Type B pancreatic cell (in vitro differentiated cells): ENCODE measurements at regions not wholly inside any gene's neighbourhood (a gene's known extent, or its start where the extent isn't known, plus 50 kb on each side); places are given as distances from the start of the nearest gene placed in this dataset.
"Not testable (repeated sequence)": the region's sequence is repeated elsewhere in the genome, so short reads cannot be mapped to it uniquely, and the experiment has no call there.

ENCODE experiments used
- DNase-seq: peaks from one replicate; pipeline ENCODE4 v3.0.0; 2021; ENCODE audit warnings: mixed read lengths; ENCODE audit not compliant: unreplicated experiment; ENCODE audit errors: extremely low spot score
- H3K27ac Mint-ChIP-seq: 2 replicates; pipeline ENCODE4 v1.8.0; 2021; ENCODE audit warnings: mild to moderate bottlenecking, mixed read lengths
- H3K27me3 Mint-ChIP-seq: 2 replicates; pipeline ENCODE4 v1.8.0; 2021; ENCODE audit warnings: mixed read lengths
- H3K36me3 Mint-ChIP-seq: 2 replicates; pipeline ENCODE4 v1.8.0; 2021; ENCODE audit warnings: mixed read lengths
- H3K4me1 Mint-ChIP-seq: one replicate; pipeline ENCODE4 v1.8.0; 2021; ENCODE audit warnings: mixed read lengths; ENCODE audit not compliant: unreplicated experiment
- H3K4me3 Mint-ChIP-seq: 2 replicates; pipeline ENCODE4 v1.8.0; 2021; ENCODE audit warnings: mild to moderate bottlenecking, mixed read lengths
- H3K9me3 Mint-ChIP-seq: 2 replicates; pipeline ENCODE4 v1.8.0; 2021; ENCODE audit warnings: mixed read lengths
- TF ChIP-seq, protein P1 (sequence below): fragments of 200-600 bp; sonication (generic); conservative IDR thresholded peaks from 2 replicates; pipeline ENCODE4 v1.5.0; 2021; ENCODE audit warnings: antibody characterized with exemption, mild to moderate bottlenecking

- Mint-ChIP-seq H3K4me3 (no peak overlapping the region), H3K4me1 (no peaks in the 10 kb centered on the region), H3K36me3 (no peaks in the 10 kb centered on the region), H3K27ac (no peak overlapping the region), H3K27me3 (no peaks in the 10 kb centered on the region), H3K9me3 (no peaks in the 10 kb centered on the region)
- no peak for DNase-seq
- TF ChIP-seq, protein P1, sequence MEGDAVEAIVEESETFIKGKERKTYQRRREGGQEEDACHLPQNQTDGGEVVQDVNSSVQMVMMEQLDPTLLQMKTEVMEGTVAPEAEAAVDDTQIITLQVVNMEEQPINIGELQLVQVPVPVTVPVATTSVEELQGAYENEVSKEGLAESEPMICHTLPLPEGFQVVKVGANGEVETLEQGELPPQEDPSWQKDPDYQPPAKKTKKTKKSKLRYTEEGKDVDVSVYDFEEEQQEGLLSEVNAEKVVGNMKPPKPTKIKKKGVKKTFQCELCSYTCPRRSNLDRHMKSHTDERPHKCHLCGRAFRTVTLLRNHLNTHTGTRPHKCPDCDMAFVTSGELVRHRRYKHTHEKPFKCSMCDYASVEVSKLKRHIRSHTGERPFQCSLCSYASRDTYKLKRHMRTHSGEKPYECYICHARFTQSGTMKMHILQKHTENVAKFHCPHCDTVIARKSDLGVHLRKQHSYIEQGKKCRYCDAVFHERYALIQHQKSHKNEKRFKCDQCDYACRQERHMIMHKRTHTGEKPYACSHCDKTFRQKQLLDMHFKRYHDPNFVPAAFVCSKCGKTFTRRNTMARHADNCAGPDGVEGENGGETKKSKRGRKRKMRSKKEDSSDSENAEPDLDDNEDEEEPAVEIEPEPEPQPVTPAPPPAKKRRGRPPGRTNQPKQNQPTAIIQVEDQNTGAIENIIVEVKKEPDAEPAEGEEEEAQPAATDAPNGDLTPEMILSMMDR = no peak
These were observed 93.3 kb upstream of the ZNF98 start for GRCh38 chr19:22515435-22515834.

- TF ChIP-seq, protein P1 = no peak
These were observed 81.4 kb upstream of the ZNF98 start for GRCh38 chr19:22503524-22503923.

DNA sequence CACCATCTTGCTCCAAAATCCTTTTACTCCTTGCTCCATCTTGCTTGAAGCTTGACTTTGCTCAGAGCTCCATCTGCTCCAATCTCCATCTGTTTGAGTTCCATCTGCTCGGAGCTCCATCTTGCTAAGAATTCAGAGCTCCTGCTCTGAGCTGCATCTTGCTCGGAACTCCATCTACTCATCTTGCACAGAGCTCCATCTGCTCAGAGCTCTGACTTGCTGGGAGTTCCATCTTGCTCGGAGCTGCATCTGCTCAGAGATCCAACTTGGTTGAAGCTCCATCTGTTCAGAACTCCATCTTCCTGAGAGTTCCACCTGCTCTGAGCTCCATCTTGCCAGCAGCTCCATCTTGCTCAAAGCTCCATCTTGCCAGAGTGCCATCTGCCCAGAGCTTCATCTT lies 80.6 kb upstream of the ZNF98 start:
- H3K27ac Mint-ChIP-seq = no peak overlapping the region
- H3K36me3 Mint-ChIP-seq = no peaks in the 10 kb centered on the region
- no peak for DNase-seq
- TF ChIP-seq, protein P1 = no peak
- no peak overlapping the region for H3K4me3 Mint-ChIP-seq
- H3K9me3 Mint-ChIP-seq = peaks cover 11% of the 10 kb centered on the region
- H3K4me1 Mint-ChIP-seq = no peaks in the 10 kb centered on the region
- no peaks in the 10 kb centered on the region for H3K27me3 Mint-ChIP-seq

More at GRCh38 chr19:22503524-22503923, 81.4 kb upstream of the ZNF98 start:
- no peaks in the 10 kb centered on the region for H3K36me3 Mint-ChIP-seq
- H3K27me3 Mint-ChIP-seq = no peaks in the 10 kb centered on the region
- no peak for DNase-seq
- H3K4me3 Mint-ChIP-seq = no peak overlapping the region
- no peak overlapping the region for H3K27ac Mint-ChIP-seq
- H3K9me3 Mint-ChIP-seq = peaks cover 11% of the 10 kb centered on the region
- no peaks in the 10 kb centered on the region for H3K4me1 Mint-ChIP-seq

GRCh38 chr19:22498831-22499430 lies 76.8 kb upstream of the ZNF98 start:
- not testable (repeated sequence) for H3K27me3 Mint-ChIP-seq, H3K4me1 Mint-ChIP-seq, H3K36me3 Mint-ChIP-seq, H3K27ac Mint-ChIP-seq, H3K4me3 Mint-ChIP-seq
- peaks cover 15% of the 10 kb centered on the region for H3K9me3 Mint-ChIP-seq
- DNase-seq = peak; percentile 48

DNA sequence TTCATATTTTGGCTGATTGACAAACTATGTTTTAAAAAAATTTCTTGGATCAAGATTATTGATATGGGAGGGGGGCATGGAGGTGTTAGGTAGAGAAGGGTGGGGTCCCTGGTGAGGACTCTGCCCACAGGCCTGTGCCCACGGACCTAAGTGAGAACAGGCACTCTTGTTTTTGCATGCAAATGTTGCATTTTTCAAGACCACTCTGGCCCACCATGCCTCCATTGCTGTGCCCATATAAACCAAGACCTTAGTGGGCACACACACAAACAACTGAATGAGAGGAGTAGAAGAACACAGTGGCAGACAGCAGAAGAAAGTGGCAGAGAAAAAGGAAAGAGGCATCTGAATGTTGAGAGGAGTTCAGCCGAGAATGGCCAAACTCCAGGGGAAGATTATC lies 69.6 kb upstream of the ZNF98 start:
- no peaks in the 10 kb centered on the region for H3K9me3 Mint-ChIP-seq
- H3K27ac Mint-ChIP-seq = no peak overlapping the region
- H3K36me3 Mint-ChIP-seq = no peaks in the 10 kb centered on the region
- DNase-seq = no peak
- TF ChIP-seq, protein P1 = no peak
- H3K27me3 Mint-ChIP-seq = no peaks in the 10 kb centered on the region
- H3K4me3 Mint-ChIP-seq = no peak overlapping the region
- H3K4me1 Mint-ChIP-seq = no peaks in the 10 kb centered on the region

DNA sequence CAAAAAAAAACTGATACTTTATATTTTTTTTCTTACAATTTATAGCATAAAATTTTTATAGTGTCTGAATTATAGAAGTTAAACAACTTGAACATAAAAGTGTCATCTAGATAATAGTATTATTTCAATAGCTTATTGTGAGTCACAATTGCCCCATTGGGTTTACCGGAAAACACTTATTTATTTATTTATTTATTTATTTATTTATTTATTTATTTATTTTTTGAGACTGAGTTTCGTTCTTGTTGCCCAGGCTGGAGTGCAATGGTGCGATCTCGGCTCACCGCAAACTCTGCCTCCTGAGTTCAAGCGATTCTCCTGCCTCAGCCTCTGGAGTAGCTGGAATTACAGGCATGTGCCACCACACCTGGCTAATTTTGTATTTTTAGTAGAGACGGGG lies 61.4 kb upstream of the ZNF98 start:
- H3K36me3 Mint-ChIP-seq, H3K4me3 Mint-ChIP-seq, DNase-seq, H3K27ac Mint-ChIP-seq, H3K27me3 Mint-ChIP-seq, H3K4me1 Mint-ChIP-seq: not testable (repeated sequence)
- H3K9me3 Mint-ChIP-seq = peaks cover 15% of the 10 kb centered on the region

GRCh38 chr19:22472180-22472637 lies 50.1 kb upstream of the ZNF98 start:
- TF ChIP-seq, protein P1 = no peak
- H3K4me1 Mint-ChIP-seq = no peaks in the 10 kb centered on the region
- no peaks in the 10 kb centered on the region for H3K36me3 Mint-ChIP-seq
- H3K27ac Mint-ChIP-seq = no peak overlapping the region
- no peak overlapping the region for H3K4me3 Mint-ChIP-seq
- no peak for DNase-seq
- H3K27me3 Mint-ChIP-seq = no peaks in the 10 kb centered on the region
- peaks cover 24% of the 10 kb centered on the region for H3K9me3 Mint-ChIP-seq
